Ishikawa (cell line): ENCODE measurements at regions not wholly inside any gene's neighbourhood (a gene's known extent, or its start where the extent isn't known, plus 50 kb on each side); places are given as distances from the start of the nearest gene placed in this dataset.

Experiments used
- CEBPB ChIP-seq: IDR thresholded peaks from 2 replicates; pipeline ENCODE4 v1.6.1; 2012
- CREB1 ChIP-seq: IDR thresholded peaks from 2 replicates; pipeline ENCODE4 v1.6.1; 2012; ENCODE audit warnings: low read depth
- EGR1 ChIP-seq: IDR thresholded peaks from 2 replicates; pipeline ENCODE4 v1.6.1; 2012
- EP300 ChIP-seq: IDR thresholded peaks from 2 replicates; pipeline ENCODE4 v1.6.1; 2012; ENCODE audit warnings: borderline replicate concordance
- FOXM1 ChIP-seq: IDR thresholded peaks from 2 replicates; pipeline ENCODE4 v1.6.1; 2012; ENCODE audit warnings: low read depth, borderline replicate concordance
- NFIC ChIP-seq: IDR thresholded peaks from 2 replicates; pipeline ENCODE4 v1.6.1; 2012
- RAD21 ChIP-seq: IDR thresholded peaks from 2 replicates; pipeline ENCODE4 v1.6.1; 2012; ENCODE audit warnings: low read depth
- TAF1 ChIP-seq: IDR thresholded peaks from 2 replicates; pipeline ENCODE4 v1.6.1; 2012; ENCODE audit warnings: low read depth, mild to moderate bottlenecking
- TCF12 ChIP-seq: IDR thresholded peaks from 2 replicates; pipeline ENCODE4 v1.6.1; 2012; ENCODE audit warnings: low read depth
- TEAD4 ChIP-seq: IDR thresholded peaks from 2 replicates; pipeline ENCODE4 v1.6.1; 2012
- YY1 ChIP-seq: IDR thresholded peaks from 2 replicates; pipeline ENCODE4 v1.6.1; 2012; ENCODE audit warnings: low read depth
- ZBTB7A ChIP-seq: IDR thresholded peaks from 2 replicates; pipeline ENCODE4 v1.6.1; 2012; ENCODE audit warnings: low read depth
- TF ChIP-seq, protein P1 (sequence below): IDR thresholded peaks from 2 replicates; pipeline ENCODE4 v1.6.1; 2012; ENCODE audit warnings: low read depth, mild to moderate bottlenecking
- TF ChIP-seq, protein P2 (sequence below): IDR thresholded peaks from 2 replicates; pipeline ENCODE4 v1.6.1; 2012
- TF ChIP-seq, protein P3 (sequence below): IDR thresholded peaks from 2 replicates; pipeline ENCODE4 v1.6.1; 2012

- TF ChIP-seq, protein P1, sequence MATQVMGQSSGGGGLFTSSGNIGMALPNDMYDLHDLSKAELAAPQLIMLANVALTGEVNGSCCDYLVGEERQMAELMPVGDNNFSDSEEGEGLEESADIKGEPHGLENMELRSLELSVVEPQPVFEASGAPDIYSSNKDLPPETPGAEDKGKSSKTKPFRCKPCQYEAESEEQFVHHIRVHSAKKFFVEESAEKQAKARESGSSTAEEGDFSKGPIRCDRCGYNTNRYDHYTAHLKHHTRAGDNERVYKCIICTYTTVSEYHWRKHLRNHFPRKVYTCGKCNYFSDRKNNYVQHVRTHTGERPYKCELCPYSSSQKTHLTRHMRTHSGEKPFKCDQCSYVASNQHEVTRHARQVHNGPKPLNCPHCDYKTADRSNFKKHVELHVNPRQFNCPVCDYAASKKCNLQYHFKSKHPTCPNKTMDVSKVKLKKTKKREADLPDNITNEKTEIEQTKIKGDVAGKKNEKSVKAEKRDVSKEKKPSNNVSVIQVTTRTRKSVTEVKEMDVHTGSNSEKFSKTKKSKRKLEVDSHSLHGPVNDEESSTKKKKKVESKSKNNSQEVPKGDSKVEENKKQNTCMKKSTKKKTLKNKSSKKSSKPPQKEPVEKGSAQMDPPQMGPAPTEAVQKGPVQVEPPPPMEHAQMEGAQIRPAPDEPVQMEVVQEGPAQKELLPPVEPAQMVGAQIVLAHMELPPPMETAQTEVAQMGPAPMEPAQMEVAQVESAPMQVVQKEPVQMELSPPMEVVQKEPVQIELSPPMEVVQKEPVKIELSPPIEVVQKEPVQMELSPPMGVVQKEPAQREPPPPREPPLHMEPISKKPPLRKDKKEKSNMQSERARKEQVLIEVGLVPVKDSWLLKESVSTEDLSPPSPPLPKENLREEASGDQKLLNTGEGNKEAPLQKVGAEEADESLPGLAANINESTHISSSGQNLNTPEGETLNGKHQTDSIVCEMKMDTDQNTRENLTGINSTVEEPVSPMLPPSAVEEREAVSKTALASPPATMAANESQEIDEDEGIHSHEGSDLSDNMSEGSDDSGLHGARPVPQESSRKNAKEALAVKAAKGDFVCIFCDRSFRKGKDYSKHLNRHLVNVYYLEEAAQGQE = no peak
- TF ChIP-seq RAD21 = peak; percentile 87
Observed at GRCh38 chr12:46933947-46934346, 108.2 kb upstream of the SLC38A4 start.

DNA sequence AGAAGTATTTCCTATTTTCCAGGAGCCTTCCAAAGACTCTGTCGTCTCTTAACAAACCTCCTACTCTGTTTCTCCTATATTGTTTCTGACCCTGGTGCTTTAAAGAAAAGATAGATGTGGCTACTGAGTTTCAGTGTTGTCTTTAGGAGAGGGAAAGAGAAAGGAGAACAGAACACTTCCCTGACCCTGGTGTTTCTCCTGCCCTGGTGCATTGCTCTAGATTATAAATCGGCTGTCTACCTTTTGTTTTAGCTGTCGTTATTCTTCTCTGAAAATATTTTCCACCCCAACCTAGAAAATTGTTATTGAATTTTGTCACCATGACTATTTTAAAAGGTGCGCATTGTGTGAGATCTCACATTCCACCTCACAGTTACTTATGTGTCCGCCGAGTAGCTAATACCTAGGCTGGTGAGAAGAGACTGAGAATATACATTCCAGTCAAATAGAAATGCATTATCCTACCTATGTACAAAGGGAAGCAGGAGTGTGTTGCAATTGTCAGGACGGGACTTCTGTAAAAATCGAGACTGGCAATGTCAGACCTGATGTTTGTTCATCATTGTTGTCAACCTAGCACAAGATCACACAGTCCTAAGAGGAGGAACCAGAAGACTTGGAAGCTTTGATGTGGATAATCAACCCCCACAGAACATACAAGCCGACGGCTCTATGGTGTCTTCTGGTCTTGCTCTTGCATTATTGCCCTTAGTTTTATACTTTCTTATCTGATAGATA is 108.7 kb upstream of the SLC38A4 start:
- no peak for TF ChIP-seq EGR1
- no peak for TF ChIP-seq EP300
- no peak for TF ChIP-seq YY1
- no peak for TF ChIP-seq ZBTB7A
- no peak for TF ChIP-seq TEAD4
- TF ChIP-seq TCF12 = no peak
- TF ChIP-seq NFIC = no peak
- no peak for TF ChIP-seq CEBPB
- TF ChIP-seq CREB1 = no peak
- TF ChIP-seq, protein P1 = no peak
- no peak for TF ChIP-seq RAD21
- TF ChIP-seq, protein P2, sequence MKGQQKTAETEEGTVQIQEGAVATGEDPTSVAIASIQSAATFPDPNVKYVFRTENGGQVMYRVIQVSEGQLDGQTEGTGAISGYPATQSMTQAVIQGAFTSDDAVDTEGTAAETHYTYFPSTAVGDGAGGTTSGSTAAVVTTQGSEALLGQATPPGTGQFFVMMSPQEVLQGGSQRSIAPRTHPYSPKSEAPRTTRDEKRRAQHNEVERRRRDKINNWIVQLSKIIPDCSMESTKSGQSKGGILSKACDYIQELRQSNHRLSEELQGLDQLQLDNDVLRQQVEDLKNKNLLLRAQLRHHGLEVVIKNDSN = no peak
- no peak for TF ChIP-seq FOXM1

DNA sequence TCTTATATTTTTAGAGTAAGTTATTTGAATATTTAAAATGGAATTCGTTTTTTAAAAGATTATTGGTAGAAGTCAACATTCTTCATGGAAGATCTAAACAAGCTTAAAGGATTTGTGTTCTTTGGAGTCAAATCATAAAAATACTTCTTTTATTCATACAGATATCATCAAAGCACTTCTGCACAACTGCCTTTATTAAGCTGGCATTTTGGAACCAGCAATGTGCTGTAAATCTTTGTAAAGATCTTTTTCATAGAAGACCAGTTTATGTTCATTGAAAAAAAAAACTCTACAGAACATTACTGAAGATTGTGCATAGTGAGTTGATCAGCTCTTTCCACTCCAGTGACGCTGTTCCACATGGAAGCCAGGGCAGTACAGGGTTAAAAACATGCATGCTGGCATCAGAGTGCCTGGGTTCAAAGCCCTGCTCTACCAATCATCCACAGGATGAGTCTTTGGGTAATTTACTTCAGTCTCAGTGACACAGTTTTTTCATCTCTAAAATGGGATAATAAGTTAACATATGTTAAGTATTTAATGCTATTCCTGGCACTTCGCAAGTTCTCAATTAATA is 109.6 kb upstream of the SLC38A4 start:
- TF ChIP-seq RAD21 = no peak

GRCh38 chr12:46936042-46936441 is 110.2 kb upstream of the SLC38A4 start:
- TF ChIP-seq YY1 (no peak), TEAD4 (no peak), RAD21 (no peak), TAF1 (no peak), EP300 (no peak), CEBPB (no peak), ZBTB7A (no peak), TCF12 (no peak), CREB1 (no peak), EGR1 (no peak)
- TF ChIP-seq, protein P3, sequence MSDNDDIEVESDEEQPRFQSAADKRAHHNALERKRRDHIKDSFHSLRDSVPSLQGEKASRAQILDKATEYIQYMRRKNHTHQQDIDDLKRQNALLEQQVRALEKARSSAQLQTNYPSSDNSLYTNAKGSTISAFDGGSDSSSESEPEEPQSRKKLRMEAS = no peak
- TF ChIP-seq, protein P1 = no peak
- TF ChIP-seq, protein P2 = no peak

GRCh38 chr12:46938071-46938678 is 112.4 kb upstream of the SLC38A4 start:
- TF ChIP-seq YY1 (no peak), CEBPB (no peak), EP300 (no peak), NFIC (no peak), ZBTB7A (no peak), CREB1 (no peak), TAF1 (no peak), RAD21 (no peak), FOXM1 (no peak), TCF12 (no peak), EGR1 (no peak)
- TF ChIP-seq, protein P3 = no peak
- TF ChIP-seq, protein P1 = no peak
- TF ChIP-seq, protein P2 = no peak
